ENCODE measurements at regions not wholly inside any gene's neighbourhood (a gene's known extent, or its start where the extent isn't known, plus 50 kb on each side); places are given as distances from the start of the nearest gene placed in this dataset.

DNA sequence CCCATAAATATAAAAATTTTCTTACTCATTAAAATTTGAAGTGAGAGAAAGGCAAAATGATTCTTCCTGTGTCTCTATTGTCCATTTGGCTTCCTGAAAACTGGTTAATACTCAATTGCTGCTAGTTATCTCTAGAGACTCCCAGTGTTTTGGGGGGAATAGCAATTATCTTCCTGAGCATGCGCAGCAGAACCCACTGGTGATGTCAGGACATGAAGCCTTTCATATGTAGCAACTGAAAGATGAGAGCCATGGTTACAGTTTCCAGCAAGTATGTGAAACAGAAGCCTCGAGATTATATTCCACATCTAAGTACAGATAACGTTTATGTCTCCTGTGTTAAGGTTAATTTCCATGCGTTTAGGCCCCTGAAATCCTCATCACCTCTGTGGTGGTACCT, 254.3 kb upstream of the FIGN start:
- DNase-seq (ENCODE audit: low read depth) = no peak
- H3K4me3 ChIP-seq (ENCODE audit: control insufficient read depth, low read depth, low read length) = no peak overlapping the region
- TF ChIP-seq CTCF (IDR thresholded peaks at IDR 0.05; ENCODE audit: control insufficient read depth, insufficient read depth, low read depth, low read length, missing control alignments) = no peak

- H3K4me3 ChIP-seq (ENCODE audit: control insufficient read depth, low read depth, low read length) = no peak overlapping the region
- no peak for TF ChIP-seq CTCF (IDR thresholded peaks at IDR 0.05; ENCODE audit: control insufficient read depth, insufficient read depth, low read depth, low read length, missing control alignments)
- DNase-seq (ENCODE audit: low read depth) = no peak
These were observed 251.6 kb upstream of the FIGN start for GRCh38 chr2:163987175-163987940.

- H3K4me3 ChIP-seq (ENCODE audit: control insufficient read depth, low read depth, low read length) = no peak overlapping the region
- DNase-seq (ENCODE audit: low read depth) = no peak
- no peak for TF ChIP-seq CTCF (IDR thresholded peaks at IDR 0.05; ENCODE audit: control insufficient read depth, insufficient read depth, low read depth, low read length, missing control alignments)
These were observed 249.2 kb upstream of the FIGN start for GRCh38 chr2:163984986-163985385.

DNA sequence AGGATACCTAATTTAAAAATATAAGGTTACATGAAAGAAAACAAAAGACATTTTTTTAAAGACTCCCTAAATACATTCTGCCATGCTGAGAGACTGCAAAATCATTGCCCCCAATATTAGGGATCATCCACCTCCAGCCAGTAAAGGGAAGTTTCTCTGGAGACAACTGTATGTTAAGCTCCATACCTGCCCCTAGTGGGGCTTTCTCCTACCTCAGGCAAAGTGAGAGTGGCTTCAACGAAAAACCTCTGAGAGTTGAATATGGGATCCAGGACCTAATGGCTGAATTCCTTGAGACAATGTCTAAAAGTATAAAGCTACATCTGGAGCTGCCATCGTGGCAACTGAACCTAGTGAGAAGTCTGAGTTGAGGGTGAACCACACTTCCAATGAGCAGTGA, 248.1 kb upstream of the FIGN start:
- no peak for DNase-seq (ENCODE audit: low read depth)
- TF ChIP-seq CTCF (IDR thresholded peaks at IDR 0.05; ENCODE audit: control insufficient read depth, insufficient read depth, low read depth, low read length, missing control alignments) = no peak
- no peak overlapping the region for H3K4me3 ChIP-seq (ENCODE audit: control insufficient read depth, low read depth, low read length)

GRCh38 chr2:163982938-163983337, 247.1 kb upstream of the FIGN start:
- H3K4me3 ChIP-seq (ENCODE audit: control insufficient read depth, low read depth, low read length) = no peak overlapping the region
- no peak for DNase-seq (ENCODE audit: low read depth)
- TF ChIP-seq CTCF (IDR thresholded peaks at IDR 0.05; ENCODE audit: control insufficient read depth, insufficient read depth, low read depth, low read length, missing control alignments) = no peak

- H3K4me3 ChIP-seq (ENCODE audit: control insufficient read depth, low read depth, low read length) = no peak overlapping the region
- TF ChIP-seq CTCF (IDR thresholded peaks at IDR 0.05; ENCODE audit: control insufficient read depth, insufficient read depth, low read depth, low read length, missing control alignments) = no peak
- DNase-seq (ENCODE audit: low read depth) = no peak
These were observed 239.0 kb upstream of the FIGN start for GRCh38 chr2:163974766-163975165.
